ENCODE measurements at regions not wholly inside any gene's neighbourhood (a gene's known extent, or its start where the extent isn't known, plus 50 kb on each side); places are given as distances from the start of the nearest gene placed in this dataset.
A peak's percentile ranks its signal among the peaks of the same experiment; 100 is the strongest.

DNA sequence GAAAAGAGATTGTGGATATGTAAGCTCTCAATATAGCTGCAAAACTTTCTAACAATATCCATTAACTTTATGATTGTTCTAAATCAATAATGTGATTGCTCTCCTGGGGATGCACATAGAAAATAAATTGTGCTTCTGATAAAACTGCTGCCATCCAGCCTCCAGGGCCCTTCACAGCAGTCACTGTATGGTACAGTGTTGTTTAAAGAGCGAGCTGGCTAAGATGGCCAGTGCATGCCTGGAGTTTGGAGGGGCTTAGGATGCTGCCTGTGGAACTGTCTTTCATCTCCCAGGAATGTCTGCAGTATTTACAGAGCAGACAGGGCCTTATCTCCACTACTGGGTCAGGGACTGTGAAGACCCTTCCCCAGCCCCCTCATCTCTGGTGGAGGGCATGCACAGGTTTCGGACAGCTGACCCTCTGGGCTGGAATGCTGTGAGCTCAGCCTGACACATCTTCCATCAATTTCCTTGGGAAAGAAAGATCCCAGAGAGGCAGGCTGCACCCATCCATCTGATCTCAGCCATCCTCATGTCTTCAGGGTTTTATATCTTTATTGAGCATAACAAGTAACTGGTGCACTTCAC lies 137.0 kb downstream of the PLPP3 start:
- DNase-seq (ENCODE audit: low read depth): no peak

DNA sequence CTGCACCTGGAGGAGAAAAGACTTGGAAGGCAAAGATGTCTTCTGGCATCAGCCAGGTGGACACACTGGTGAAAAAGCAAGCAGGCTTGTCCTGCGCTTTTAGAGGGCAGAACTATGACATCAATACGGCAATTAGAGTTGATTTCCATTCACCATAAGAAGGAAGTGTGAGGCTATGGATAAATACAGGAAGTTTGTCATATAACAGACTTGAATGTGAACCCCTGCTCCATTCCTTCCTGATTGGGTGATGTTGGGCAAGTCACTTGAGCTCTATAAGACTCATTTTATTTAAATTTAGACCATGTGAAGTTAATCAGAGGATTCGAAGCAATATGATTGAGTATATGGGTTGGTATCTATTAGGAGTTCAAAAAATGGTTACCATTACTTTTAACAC lies 137.8 kb downstream of the PLPP3 start:
- no peak for DNase-seq (ENCODE audit: low read depth)

DNA sequence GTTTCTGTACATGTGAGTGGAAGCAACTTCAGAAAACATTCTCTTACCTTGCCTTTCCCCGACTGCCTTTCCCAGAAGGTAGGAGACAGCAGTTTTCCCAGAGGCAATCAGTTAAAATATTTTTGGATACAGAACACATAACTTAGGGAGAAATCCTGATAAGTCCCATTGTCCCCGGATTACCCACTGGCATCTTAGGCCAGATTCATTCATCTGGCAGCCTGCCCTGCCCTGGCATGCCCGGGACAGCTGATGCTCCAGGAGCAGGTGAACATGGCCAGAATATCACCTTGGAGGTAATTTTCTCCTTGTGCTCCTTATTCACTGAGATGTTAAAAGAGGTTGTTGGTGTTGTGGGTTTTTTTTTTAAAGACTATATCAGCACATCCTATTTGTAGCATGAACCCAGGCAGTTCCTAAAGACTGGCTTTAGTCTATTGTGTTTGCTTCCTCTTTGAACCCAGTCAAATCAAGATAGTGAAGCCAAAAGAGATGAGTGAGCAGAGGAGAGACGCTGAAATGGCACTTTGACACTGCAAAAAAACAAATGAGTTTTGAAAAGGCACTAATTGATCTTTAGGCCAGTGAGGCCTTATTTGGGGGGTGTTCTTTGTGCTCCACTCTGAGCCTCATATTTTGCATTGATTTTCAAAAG lies 139.6 kb downstream of the PLPP3 start:
- no peak for DNase-seq (ENCODE audit: low read depth)

DNA sequence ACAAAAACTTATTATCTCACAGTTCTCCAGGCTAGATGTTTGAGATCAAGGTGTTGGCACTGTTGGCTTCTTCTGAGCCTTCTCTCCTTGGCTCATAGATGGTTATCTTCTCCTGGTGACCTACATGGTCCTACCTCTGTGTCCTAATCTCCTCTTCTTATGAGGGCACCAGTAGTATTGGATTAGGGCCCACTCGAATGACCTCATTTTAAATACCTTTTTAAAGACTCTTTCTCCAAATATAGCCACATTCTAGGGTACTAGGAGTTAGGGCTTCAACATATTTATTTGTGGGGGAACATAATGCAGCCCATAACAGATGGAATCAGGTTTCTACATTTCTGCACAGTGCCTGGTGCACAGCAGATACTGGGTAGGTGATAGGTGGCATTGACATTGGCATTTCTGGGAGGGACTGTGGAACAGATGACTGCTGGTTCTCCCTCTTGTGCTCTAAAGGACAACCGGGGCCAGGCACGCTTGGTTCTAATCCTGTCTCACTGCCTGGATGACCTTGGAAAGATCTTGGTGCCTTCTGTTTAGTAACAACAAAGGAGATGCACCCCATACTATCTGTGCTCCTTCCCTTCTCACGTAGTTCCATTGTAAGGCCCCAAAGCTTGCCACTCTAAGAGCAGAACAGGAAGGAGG lies 140.3 kb downstream of the PLPP3 start:
- no peak for DNase-seq (ENCODE audit: low read depth)

DNA sequence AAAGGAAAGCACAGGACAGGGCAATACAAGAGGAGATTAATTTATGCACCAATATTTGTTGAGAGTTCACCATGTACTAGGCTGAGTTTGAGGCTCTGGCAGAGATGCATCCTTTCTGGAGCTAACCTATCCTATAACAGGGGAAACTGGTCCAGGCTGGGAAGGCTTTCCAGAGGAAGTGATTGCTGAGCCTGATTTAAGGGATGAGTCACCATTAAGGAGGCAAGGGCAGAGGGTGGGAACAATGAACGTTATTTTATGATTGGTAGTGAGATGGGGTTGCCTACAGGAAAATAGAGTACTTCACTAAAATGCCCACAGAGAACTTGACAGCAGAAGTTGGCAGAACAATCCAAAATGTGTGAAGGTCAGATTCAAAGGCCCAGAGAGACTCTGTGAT lies 141.4 kb downstream of the PLPP3 start:
- no peak for DNase-seq (ENCODE audit: low read depth)

DNA sequence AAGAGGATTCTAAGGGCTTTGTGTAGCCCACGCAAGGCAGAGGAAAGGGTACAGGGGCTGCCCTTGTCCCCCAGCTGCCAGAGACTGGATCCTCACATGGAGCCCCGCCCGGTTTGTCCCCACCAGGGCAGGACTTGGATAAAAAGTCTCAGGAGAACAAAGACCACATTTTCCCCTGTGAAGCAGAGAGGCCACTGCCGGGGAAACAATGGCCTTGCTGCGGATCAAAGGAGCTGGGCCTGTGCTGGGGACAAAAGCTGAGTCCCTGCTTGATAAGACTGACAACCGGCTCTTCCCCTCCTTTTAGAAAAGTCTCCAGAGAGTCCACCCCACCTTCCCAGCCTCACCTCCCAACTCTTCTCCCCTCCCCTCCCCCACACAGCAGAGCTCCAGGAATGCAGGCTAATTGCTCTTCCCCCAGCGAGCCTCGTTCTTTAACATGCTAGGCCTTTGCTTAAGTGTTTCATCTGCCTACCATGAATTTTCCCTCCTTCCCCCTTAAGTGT lies 142.4 kb downstream of the PLPP3 start:
- DNase-seq (ENCODE audit: low read depth): no peak

DNA sequence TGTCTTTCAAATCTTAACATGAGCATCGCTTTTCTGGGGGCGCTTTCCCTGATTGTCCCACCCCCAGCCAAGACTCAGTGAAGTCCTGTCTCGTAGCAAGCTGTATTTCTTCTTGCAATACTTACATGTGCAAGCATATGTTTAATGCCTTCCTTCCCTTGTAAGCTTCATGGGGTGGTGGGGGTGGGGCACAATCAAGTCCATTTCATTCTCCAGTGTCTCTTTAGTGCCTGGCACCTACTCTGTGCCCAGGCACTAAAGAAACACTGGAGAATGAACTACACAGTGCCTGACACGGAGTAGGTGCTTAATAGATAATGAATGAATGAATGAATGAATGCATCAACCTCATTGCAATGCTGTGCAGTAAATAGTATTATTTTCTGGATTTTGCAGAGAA lies 143.1 kb downstream of the PLPP3 start:
- no peak for DNase-seq (ENCODE audit: low read depth)

DNA sequence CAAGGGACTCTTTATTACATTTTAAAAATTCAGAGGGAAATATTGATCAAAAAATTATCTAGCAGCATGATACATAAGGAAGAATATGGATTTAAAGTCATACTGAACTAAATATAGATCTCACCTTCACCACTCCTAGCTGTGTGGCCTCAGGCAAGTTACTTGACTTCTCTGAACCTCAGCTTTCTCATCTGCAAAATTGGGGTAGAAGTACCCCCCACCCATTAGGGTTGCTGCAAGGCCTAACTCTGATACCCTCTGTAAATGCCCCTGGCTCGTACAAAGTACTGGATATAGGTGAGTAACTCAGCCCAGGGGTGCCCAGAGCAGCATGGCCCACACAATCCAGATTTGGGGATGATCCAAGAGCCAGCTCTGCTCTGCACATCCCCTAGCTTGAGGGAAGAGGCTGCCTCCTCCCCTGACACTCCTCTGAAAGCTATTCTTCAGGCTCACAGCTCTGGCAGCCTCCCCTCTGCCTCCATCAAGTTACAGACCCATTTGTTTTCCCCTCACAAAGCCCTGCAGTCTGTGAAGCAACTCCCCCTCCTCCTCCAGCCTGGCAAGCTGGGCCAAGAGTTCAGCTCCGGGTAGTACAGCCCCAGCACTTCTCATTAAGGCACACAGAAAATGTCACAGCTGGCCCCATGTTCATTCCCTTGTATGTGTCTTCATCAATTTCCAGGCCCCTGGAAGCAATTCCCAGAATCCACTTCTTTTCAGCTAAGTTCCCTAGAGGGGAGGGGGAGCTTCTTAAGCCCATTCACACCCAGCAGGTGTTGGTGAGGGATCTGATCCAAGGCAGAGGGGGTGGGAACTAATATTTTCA lies 143.7 kb downstream of the PLPP3 start:
- no peak for DNase-seq (ENCODE audit: low read depth)

DNA sequence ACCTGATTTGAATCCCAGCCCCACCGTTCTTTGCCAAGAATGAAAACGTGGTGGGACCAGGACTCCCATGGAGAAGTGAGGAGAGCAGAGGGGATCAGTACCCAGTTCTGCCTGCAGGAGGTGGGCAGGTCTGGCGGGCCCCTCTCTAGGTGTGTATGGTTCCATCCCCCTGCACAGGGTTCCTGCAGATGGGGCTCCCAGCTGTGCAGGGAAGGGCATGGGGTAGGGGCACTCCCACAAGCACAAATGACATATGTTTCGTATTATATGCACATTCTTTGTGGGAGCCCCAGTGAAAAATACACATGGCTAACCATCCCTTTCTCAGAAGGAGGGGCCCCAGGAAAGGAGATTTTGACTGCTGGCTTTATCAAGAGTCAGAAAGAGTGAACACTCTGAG lies 144.6 kb downstream of the PLPP3 start:
- DNase-seq (ENCODE audit: low read depth): no peak

DNA sequence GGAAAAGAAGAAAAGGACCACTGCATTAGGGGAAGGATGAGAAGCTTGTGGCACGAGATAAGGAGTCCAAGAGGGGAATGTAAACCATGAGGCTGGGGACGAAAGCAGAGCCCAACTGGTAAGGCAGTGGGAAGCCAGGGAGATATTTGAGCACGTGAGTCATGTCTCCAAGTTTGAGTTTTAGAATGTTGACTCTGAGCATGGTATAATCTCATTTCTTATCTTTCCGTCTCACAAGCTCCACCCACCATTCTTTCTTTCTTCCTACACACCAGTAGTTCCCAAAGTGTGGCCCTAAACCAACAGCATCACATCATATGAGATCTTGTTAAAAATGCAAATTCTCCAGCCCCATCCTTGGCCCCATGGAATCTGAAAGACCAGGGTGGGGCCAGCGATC lies 145.3 kb downstream of the PLPP3 start:
- no peak for DNase-seq (ENCODE audit: low read depth)

DNA sequence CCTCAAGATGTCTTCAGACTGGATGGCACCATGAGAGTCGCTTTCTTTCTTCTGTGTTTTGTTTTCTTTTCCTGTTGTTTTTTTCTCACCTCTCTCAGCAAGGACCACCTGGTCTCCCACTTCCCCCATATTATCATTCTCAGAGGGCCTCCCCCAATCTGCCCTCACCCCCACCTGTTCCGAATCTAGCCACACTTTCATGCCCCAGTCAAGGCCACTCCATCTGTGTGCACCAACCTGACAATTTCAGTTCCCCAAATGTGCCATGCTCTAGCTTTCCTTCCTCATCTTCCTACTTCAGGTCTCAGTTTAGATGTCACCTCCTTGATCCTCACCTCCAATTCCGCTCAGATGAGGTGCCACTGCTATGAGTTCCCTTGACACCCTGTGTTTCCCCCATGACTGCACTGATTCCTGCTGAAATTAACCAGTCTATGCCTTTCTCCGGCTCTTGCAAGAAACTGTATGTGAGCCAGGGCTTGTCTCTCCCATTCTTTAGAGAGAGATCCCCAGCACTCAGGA lies 146.2 kb downstream of the PLPP3 start:
- no peak for DNase-seq (ENCODE audit: low read depth)

DNA sequence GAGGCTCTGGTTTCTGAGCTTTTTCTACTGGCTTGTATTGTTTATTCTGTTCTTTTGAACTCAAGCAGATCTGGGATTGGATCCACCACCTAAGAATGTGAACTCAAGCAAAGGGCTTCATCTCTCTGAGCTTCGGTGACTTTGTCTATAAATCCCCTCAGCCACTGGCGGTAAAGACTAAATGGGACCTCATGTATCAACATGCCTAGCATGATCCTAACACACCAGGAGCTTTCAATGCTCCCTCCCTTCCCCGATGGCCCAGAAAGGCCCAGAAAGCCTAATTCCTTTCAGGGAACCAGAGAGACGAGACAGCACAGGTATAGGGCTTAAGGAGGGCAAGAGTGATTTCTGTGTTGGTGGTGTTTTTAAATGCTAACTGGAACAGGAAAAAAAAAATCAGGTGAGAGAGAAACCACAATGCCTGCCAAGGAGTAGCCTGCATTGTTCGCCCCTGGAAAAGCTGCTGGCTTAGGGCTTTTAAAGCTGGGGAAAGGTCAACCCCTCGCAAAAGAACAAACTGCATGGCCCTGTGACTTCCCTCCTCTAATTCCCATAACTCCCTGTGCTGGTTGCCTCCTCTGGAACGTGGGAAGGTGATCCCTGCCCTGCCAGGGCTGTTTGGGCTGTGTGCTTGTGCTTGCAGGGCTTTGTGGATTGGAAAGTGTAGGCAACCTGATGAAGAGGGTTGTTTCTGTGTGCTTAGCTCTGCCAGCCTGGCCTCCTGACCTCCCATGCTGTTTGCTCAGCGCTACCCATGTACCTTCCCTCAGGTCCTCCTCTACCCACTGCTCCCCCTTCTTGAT lies 147.0 kb downstream of the PLPP3 start:
- DNase-seq (ENCODE audit: low read depth): no peak

DNA sequence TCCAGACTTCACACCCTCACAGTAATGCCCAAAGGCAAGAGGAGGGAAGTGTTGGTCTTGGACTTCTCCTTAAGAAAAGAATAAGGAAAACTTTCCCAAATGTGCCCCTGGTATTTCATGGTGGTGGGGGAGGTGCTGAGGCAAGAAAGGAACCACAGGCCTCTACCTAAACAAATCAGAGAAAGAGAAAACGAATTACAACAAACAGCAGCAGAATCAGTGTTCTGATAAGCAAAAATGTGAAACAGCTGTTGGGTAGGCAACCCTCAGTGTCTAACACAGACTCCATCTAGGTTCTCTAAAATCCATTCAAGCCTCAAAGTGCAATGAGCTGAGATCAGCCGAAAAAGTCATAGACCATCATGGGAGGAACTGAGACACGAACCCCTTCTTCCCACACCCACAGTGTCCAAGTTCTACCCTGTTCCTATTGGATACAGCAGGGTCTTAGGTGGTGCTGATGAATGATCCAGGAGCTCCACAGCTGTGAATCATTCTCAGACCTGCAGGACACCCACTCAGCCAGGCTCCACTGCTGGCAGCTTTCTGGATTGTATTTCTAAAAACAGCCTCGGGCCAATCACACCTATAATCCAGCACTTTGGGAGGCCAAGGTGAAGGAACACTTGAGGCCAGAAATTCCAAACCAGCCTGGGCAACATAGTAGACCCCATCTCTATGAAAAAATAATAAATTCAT lies 149.1 kb downstream of the PLPP3 start:
- DNase-seq (ENCODE audit: low read depth): no peak

DNA sequence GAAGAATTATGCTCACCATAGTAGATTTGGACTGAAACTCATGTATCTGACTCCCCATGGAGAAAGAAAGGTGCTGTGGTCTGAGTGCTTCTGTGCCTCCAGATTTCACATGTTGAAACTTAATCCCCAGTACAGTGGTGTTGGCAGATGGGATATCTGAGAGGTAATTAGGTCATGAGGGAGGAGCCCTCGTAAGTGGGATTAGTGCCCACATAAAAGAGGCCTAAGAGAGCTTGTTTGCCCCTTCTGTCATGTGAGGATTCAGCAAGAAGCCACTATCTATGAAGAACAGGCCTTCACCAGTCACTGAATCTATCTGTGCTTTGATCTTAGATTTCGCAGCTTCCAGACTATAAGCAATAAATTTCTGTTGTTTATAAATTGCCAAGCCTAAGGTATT lies 150.1 kb downstream of the PLPP3 start:
- DNase-seq (ENCODE audit: low read depth): no peak

DNA sequence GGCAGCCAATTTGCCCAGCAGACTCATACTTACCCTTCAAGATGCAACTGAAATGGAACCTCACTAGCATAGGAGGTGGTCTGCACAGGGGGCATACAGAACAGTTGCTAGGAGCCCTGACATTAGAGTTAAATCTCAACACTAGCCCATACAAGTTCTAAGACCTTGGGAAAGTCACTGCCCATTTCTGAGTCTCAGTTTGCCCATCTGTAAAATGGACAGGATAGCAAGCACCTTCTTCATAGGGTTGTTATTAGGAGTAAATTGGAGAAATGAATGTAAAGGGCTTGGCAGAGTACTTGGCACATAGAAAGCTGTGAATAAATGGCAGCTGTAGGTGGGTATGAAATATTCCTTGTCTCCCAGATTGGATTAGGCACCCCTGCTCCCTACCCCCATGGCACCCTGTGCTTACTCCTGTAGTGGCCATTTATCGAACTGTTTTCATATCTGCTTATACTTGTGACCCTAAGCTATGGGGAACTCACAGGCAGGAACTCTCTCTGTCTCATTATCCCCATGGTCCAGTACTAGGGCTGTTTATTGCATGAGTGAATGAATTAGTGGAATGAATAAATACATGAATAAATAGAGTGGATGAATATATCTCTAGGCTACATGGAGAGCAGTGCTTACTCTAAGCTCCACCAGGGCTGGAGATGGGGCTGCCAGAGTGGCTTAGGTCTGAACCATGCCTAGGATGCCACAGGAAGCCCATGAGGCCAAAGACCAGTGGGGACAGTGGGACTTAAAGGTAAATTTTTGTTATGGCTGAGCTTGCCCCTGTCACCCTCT lies 152.6 kb downstream of the PLPP3 start:
- DNase-seq (ENCODE audit: low read depth): no peak

DNA sequence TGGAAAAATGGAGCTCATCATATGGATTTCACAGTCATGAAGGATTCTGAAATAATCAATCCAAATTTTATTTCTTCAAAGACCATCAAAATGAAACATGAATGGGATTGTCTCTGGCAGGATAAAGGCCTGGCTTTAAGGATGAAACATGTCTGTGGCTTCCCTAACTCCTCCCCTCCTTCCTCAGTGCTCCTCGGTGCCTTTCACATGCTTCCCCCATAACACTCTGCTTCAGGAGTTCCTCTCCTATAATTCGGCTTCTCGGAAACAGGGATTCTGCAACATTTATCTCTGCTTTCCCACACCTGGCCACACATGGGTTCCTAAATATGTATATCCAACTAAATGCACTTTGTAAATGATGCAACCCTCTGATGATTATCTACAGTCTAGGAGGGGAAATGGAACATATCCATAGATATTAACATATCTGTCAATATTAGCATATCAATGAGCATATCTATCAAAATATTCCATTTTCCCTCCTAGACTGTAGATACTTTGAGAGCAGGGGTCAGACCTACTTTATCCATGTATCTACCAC lies 153.8 kb downstream of the PLPP3 start:
- DNase-seq (ENCODE audit: low read depth): no peak

DNA sequence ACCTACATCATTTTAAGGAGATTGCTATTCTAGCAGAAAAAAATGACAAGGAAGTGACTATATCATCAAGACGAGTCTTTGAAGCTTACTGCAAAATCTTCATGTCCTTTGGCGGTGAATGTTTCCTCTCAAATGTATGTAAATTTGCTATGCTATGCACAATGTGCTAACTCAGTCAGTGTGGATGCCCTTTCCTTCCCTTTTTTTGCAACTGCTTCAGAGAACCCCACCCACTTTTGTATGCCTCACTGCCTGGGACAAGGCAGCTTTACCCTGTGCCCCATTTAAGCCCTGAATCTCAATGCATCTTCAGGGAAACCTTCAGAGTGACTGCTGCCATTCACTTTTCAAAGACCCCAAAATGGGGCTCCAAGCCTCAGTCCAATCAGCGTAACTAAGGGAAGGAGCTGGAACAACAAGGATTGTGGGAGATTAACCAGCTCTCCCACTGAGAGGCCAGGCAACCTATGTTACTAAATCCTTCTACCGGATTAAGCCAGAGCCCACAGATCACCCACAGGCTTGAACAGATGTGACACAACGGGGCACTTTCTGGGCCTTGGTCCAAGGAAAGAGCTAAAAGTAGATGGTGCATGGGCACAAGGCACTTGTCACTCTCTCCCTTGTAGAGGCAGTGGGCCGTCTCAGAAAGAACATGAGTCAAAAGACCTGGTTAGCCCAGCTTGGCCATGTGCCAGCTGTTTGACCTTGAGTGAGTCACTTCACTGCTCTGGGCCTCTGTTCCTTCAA lies 154.4 kb downstream of the PLPP3 start:
- DNase-seq (ENCODE audit: low read depth): peak; percentile 20

DNA sequence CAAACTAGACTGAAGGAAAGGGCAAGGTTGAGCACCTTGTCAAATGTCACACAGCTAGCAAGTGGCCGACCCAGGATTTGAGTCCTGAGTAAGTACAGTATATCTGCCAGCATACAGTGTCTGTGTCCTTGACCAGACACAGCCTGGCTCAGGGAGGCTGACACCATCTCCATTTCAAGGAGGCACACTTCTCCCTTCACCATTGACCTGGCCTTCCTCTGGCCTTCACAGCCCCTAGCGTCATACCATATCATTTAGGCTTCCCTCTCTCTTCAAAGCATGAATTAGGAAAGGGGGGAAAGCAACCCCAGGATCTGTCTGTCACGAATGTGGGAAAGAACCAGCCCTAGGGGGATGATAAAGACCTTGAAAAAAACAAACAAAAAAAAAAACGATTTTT lies 155.6 kb downstream of the PLPP3 start:
- no peak for DNase-seq (ENCODE audit: low read depth)

DNA sequence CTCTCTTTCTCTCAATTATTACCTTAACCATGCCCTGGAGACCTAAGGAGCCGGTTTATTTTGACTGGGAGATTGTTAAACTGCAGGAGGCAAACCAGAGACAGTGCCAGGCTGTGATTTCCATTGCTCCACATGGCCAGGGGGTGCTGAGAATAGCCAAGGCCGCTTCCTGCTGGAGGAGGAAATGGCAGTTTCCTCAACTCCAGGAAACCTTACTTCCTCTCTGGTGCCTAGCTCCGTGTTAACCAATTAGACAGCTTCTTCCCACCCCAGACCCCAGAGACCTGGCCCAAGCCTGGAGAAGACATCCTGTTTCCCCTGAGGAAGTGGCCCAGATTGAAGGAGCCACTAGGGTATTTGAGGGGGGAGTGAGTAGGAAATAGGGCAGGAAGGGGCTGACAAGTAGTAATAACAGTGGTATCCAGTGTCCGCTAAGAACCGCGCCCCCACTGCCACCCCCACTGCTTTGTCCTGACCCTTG lies 161.2 kb downstream of the PLPP3 start:
- DNase-seq (ENCODE audit: low read depth): no peak

All from non-pigmented ciliary epithelial cell (primary cell).